ENCODE measurements at regions not wholly inside any gene's neighbourhood (a gene's known extent, or its start where the extent isn't known, plus 50 kb on each side); places are given as distances from the start of the nearest gene placed in this dataset.
"Not testable (repeated sequence)": the region's sequence is repeated elsewhere in the genome, so short reads cannot be mapped to it uniquely, and the experiment has no call there.

GRCh38 chr6:153984811-153985210 lies 54.2 kb upstream of the OPRM1 start:
- 69 to 84% methylated on average over 1 of the region's 1 CpG for WGBS, 2 donors
- intact Hi-C loops (cut with DNase I): no loop called here
- Histone ChIP-seq H3K27ac (no peak overlapping the region), H3K9me3 (no peaks in the 10 kb centered on the region), H3K4me3 (replicated peaks in 1 of 3) (no peak overlapping the region), H3K36me3 (no peaks in the 10 kb centered on the region), H3K4me1 (peaks cover 0 to 5% of the 10 kb centered on the region in 2 donors), H3K27me3 (no peaks in the 10 kb centered on the region)
- DNase-seq: no peak
- TF ChIP-seq CTCF (IDR thresholded peaks at IDR 0.05): no peak
- no peak for TF ChIP-seq POLR2A (IDR thresholded peaks at IDR 0.05)

- TF ChIP-seq POLR2A (IDR thresholded peaks at IDR 0.05) (no peak), CTCF (IDR thresholded peaks at IDR 0.05) (no peak)
- Histone ChIP-seq H3K4me1 (no peaks in the 10 kb centered on the region), H3K27me3 (no peaks in the 10 kb centered on the region), H3K36me3 (no peaks in the 10 kb centered on the region), H3K9me3 (no peaks in the 10 kb centered on the region), H3K4me3 (replicated peaks in 1 of 3) (no peak overlapping the region), H3K27ac (no peak overlapping the region)
- no peak for DNase-seq
- 93 to 94% methylated on average over 2 of the region's 2 CpGs for WGBS, 2 donors
- intact Hi-C loops (cut with DNase I): no loop called here
Measured at GRCh38 chr6:153980171-153980570, 58.9 kb upstream of the OPRM1 start.

GRCh38 chr6:153978911-153979548 lies 60.0 kb upstream of the OPRM1 start:
- H3K27me3 ChIP-seq; H3K4me1 ChIP-seq; H3K9me3 ChIP-seq; H3K4me3 ChIP-seq (replicated peaks in 1 of 3); intact Hi-C loops (cut with DNase I); H3K36me3 ChIP-seq; DNase-seq; H3K27ac ChIP-seq: not testable (repeated sequence)
- WGBS, 2 donors: 88 to 91% methylated on average over 25 to 26 of the region's 26 CpGs

GRCh38 chr6:153976921-153977693 lies 61.9 kb upstream of the OPRM1 start:
- intact Hi-C loops (cut with DNase I): no loop called here
- 77 to 79% methylated on average over 7 of the region's 7 CpGs for WGBS, 2 donors
- no peak for DNase-seq

GRCh38 chr6:153966001-153966400 lies 73.0 kb upstream of the OPRM1 start:
- 61 to 74% methylated on average over 4 of the region's 4 CpGs for WGBS, 2 donors
- no peak overlapping the region for H3K4me3 ChIP-seq (replicated peaks in 1 of 3)
- no peaks in the 10 kb centered on the region for H3K36me3 ChIP-seq
- intact Hi-C loops (cut with DNase I): no loop called here
- no peaks in the 10 kb centered on the region for H3K4me1 ChIP-seq
- H3K27ac ChIP-seq: no peak overlapping the region
- no peak for TF ChIP-seq CTCF (IDR thresholded peaks at IDR 0.05)
- no peak for TF ChIP-seq POLR2A (IDR thresholded peaks at IDR 0.05)
- no peak for DNase-seq
- H3K9me3 ChIP-seq: no peaks in the 10 kb centered on the region
- no peaks in the 10 kb centered on the region for H3K27me3 ChIP-seq

More at GRCh38 chr6:153976921-153977693, 61.9 kb upstream of the OPRM1 start:
- H3K4me3 ChIP-seq (replicated peaks in 1 of 3): no peak overlapping the region
- no peaks in the 10 kb centered on the region for H3K4me1 ChIP-seq
- no peaks in the 10 kb centered on the region for H3K9me3 ChIP-seq
- no peak overlapping the region for H3K27ac ChIP-seq
- H3K27me3 ChIP-seq: no peaks in the 10 kb centered on the region
- TF ChIP-seq POLR2A (IDR thresholded peaks at IDR 0.05) (no peak), CTCF (IDR thresholded peaks at IDR 0.05) (no peak)
- H3K36me3 ChIP-seq: no peaks in the 10 kb centered on the region
